ENCODE measurements at regions not wholly inside any gene's neighbourhood (a gene's known extent, or its start where the extent isn't known, plus 50 kb on each side); places are given as distances from the start of the nearest gene placed in this dataset.

DNA sequence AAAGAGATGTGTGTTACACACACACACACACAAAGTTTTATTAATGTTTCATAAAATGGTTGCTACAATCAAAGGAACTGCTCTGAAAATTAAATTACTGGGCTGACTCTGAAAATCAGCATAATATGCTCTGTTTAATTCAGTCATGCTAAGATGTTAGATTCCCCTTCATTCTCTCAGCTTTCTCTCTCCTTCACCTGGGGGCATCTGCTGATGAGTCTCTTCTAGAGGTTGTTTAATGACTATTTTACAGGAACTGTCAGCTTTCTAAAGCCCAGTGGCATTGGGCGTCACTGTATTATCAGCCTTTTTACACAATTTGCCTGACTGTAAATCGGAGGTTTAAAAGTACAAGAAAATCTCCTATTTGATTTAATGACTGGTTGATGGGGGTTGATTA lies 559.7 kb upstream of the POU3F2 start:
- no peaks in the 10 kb centered on the region for H3K27me3 Mint-ChIP-seq (ENCODE audit: insufficient read depth)
- DNase-seq: no peak
- no peaks in the 10 kb centered on the region for H3K4me1 Mint-ChIP-seq (ENCODE audit: low read depth)
- TF ChIP-seq, protein P1, sequence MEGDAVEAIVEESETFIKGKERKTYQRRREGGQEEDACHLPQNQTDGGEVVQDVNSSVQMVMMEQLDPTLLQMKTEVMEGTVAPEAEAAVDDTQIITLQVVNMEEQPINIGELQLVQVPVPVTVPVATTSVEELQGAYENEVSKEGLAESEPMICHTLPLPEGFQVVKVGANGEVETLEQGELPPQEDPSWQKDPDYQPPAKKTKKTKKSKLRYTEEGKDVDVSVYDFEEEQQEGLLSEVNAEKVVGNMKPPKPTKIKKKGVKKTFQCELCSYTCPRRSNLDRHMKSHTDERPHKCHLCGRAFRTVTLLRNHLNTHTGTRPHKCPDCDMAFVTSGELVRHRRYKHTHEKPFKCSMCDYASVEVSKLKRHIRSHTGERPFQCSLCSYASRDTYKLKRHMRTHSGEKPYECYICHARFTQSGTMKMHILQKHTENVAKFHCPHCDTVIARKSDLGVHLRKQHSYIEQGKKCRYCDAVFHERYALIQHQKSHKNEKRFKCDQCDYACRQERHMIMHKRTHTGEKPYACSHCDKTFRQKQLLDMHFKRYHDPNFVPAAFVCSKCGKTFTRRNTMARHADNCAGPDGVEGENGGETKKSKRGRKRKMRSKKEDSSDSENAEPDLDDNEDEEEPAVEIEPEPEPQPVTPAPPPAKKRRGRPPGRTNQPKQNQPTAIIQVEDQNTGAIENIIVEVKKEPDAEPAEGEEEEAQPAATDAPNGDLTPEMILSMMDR (IDR thresholded peaks at IDR 0.05): no peak
- no peak overlapping the region for H3K27ac Mint-ChIP-seq
- H3K9me3 Mint-ChIP-seq: peaks cover 29% of the 10 kb centered on the region
- H3K36me3 Mint-ChIP-seq (ENCODE audit: low read depth): no peaks in the 10 kb centered on the region
- H3K4me3 Mint-ChIP-seq: no peak overlapping the region

DNA sequence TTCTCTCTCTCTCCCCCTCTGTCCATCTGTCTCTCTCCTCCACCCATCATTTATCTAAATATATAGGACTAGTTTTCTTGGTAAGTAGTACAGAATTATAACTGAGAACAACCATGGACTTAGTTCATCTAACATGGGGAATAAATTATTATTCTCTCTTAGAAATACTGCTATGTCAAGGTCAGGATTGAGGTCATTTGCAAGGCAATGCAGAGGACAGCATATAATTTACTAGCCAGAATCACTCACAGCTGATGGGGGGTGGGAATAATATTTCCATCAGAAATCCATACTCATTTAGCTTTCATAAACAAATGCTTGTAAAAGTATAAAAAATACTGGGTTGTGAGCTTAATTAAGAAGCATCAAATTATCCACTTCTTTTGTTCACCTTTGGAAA lies 553.9 kb upstream of the POU3F2 start:
- TF ChIP-seq, protein P1 (IDR thresholded peaks at IDR 0.05): no peak
- 0 out of 2 replicates have a peak, but pooled peaks cover 4% of the 10 kb centered on the region for H3K36me3 Mint-ChIP-seq (ENCODE audit: low read depth)
- no peak for DNase-seq
- no peaks in the 10 kb centered on the region for H3K4me1 Mint-ChIP-seq (ENCODE audit: low read depth)
- H3K4me3 Mint-ChIP-seq: no peak overlapping the region
- H3K27me3 Mint-ChIP-seq (ENCODE audit: insufficient read depth): no peaks in the 10 kb centered on the region; the same call in 1 of the 2 replicates
- no peak overlapping the region for H3K27ac Mint-ChIP-seq
- H3K9me3 Mint-ChIP-seq: peaks cover 15% of the 10 kb centered on the region

DNA sequence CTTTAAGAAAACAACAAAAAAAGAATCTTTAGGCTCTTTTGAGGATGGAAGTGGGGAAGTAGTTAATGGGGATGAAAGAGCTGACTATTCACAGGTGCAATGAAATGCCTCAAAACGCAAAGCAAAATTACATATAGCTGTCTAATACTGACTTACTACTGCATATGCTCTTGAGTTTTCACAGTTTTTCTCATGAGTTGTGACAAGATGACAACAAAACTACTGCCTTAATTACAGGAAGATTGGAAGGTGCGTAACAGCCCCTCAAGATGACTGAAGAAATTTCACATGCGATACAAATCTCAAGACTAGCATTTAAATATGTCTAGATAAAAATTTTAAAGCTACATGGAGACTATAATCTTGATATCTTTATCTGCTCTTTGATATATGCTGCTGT lies 547.8 kb upstream of the POU3F2 start:
- TF ChIP-seq, protein P1 (IDR thresholded peaks at IDR 0.05): no peak
- Mint-ChIP-seq H3K9me3 (peaks cover 37% of the 10 kb centered on the region), H3K36me3 (ENCODE audit: low read depth) (0 out of 2 replicates have a peak, but pooled peaks cover 4% of the 10 kb centered on the region), H3K27ac (no peak overlapping the region), H3K4me1 (ENCODE audit: low read depth) (no peaks in the 10 kb centered on the region), H3K4me3 (no peak overlapping the region), H3K27me3 (ENCODE audit: insufficient read depth) (no peaks in the 10 kb centered on the region; the same call in 1 of the 2 replicates)
- DNase-seq: no peak

DNA sequence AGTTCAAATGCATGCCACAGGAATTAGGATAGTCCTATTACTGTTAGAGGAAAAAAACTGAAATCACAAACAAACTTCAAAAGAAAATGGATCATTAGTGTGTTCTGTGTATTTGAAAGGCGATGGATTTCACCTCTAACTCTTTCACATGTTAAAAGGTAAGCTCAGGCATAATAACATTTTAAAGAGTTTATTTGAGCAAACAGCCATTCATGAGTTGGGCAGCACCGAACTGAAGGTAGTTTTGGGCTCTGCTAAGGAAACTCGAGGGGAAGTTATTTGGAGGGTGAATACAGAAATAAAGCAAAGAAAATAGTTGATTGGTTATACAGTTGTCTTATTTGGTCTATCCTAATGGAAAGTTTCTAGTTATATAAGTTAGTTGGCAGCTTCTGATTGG lies 546.5 kb upstream of the POU3F2 start:
- no peak for DNase-seq
- TF ChIP-seq, protein P1 (IDR thresholded peaks at IDR 0.05): no peak
- Mint-ChIP-seq H3K27me3 (ENCODE audit: insufficient read depth) (no peaks in the 10 kb centered on the region; the same call in 1 of the 2 replicates), H3K27ac (no peak overlapping the region), H3K4me3 (no peak overlapping the region), H3K36me3 (ENCODE audit: low read depth) (no peaks in the 10 kb centered on the region), H3K9me3 (peaks cover 44% of the 10 kb centered on the region), H3K4me1 (ENCODE audit: low read depth) (no peaks in the 10 kb centered on the region)

DNA sequence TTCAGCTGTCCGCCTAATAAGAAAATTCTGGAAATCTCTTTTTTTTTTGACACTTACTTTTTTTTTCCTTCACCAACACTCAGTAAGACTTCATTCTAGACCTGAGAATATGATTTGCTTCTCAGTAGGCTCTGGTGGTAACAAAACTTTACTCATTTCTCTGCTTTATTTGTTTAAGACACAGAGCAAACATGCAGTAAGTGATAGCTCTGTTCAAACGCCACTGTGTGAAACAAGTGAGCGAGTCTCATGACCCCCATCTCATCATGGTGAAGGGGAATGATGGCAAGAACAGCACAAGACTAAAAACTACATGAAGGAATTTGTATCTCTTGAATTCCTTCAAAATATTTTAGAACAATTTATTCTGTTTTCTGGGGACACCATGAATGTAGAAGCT lies 541.6 kb upstream of the POU3F2 start:
- TF ChIP-seq, protein P1 (IDR thresholded peaks at IDR 0.05): no peak
- DNase-seq: no peak
- Mint-ChIP-seq H3K4me1 (ENCODE audit: low read depth) (no peaks in the 10 kb centered on the region), H3K27me3 (ENCODE audit: insufficient read depth) (no peaks in the 10 kb centered on the region), H3K4me3 (no peak overlapping the region), H3K36me3 (ENCODE audit: low read depth) (peaks cover 5% of the 10 kb centered on the region; the same call in 1 of the 2 replicates), H3K27ac (no peak overlapping the region), H3K9me3 (peaks cover 47% of the 10 kb centered on the region)
